ENCODE measurements at regions not wholly inside any gene's neighbourhood (a gene's known extent, or its start where the extent isn't known, plus 50 kb on each side); places are given as distances from the start of the nearest gene placed in this dataset.

- TF ChIP-seq CTCF (IDR thresholded peaks at IDR 0.05) (no peak), POLR2A (IDR thresholded peaks at IDR 0.05) (no peak)
Measured at GRCh38 chr11:11135820-11136476, 217.1 kb downstream of the CSNK2A3 start.
